ENCODE measurements at regions not wholly inside any gene's neighbourhood (a gene's known extent, or its start where the extent isn't known, plus 50 kb on each side); places are given as distances from the start of the nearest gene placed in this dataset.

- H3K27ac Mint-ChIP-seq, result no peak overlapping the region
- H3K36me3 Mint-ChIP-seq (ENCODE audit: low read depth), result no peaks in the 10 kb centered on the region
- CTCF ChIA-PET, result no interaction called here
- no peaks in the 10 kb centered on the region for H3K27me3 Mint-ChIP-seq
- no peak for DNase-seq
- POLR2A ChIA-PET, result no interaction called here
- peaks cover 1% of the 10 kb centered on the region for H3K4me1 Mint-ChIP-seq
- H3K4me3 Mint-ChIP-seq, result no peak overlapping the region
- H3K9me3 Mint-ChIP-seq, result no peaks in the 10 kb centered on the region
Measured at GRCh38 chr10:128985036-128985435, 482.0 kb upstream of the MGMT start.

- Mint-ChIP-seq H3K4me3 (no peak overlapping the region), H3K36me3 (ENCODE audit: low read depth) (no peaks in the 10 kb centered on the region), H3K9me3 (no peaks in the 10 kb centered on the region), H3K4me1 (no peaks in the 10 kb centered on the region), H3K27me3 (no peaks in the 10 kb centered on the region), H3K27ac (no peak overlapping the region)
- POLR2A ChIA-PET, result no interaction called here
- DNase-seq, result no peak
- CTCF ChIA-PET, result no interaction called here
Measured at GRCh38 chr10:128990986-128991385, 476.1 kb upstream of the MGMT start.

GRCh38 chr10:128992770-128993169 lies 474.3 kb upstream of the MGMT start:
- CTCF ChIA-PET, result no interaction called here
- no peak for DNase-seq
- no peak overlapping the region for H3K4me3 Mint-ChIP-seq
- H3K27me3 Mint-ChIP-seq, result no peaks in the 10 kb centered on the region
- H3K27ac Mint-ChIP-seq, result no peak overlapping the region
- H3K36me3 Mint-ChIP-seq (ENCODE audit: low read depth), result no peaks in the 10 kb centered on the region
- POLR2A ChIA-PET, result no interaction called here
- no peaks in the 10 kb centered on the region for H3K4me1 Mint-ChIP-seq
- H3K9me3 Mint-ChIP-seq, result no peaks in the 10 kb centered on the region

- ChIA-PET POLR2A (no interaction called here), CTCF (no interaction called here)
- no peak for DNase-seq
- Mint-ChIP-seq H3K9me3 (no peaks in the 10 kb centered on the region), H3K27me3 (no peaks in the 10 kb centered on the region), H3K36me3 (ENCODE audit: low read depth) (no peaks in the 10 kb centered on the region), H3K4me3 (no peak overlapping the region), H3K27ac (no peak overlapping the region), H3K4me1 (no peaks in the 10 kb centered on the region)
Measured at GRCh38 chr10:128993443-128993842, 473.6 kb upstream of the MGMT start.

GRCh38 chr10:128993911-128994538 lies 473.0 kb upstream of the MGMT start:
- Mint-ChIP-seq H3K4me3 (no peak overlapping the region), H3K27me3 (no peaks in the 10 kb centered on the region), H3K4me1 (no peaks in the 10 kb centered on the region), H3K36me3 (ENCODE audit: low read depth) (no peaks in the 10 kb centered on the region), H3K27ac (no peak overlapping the region), H3K9me3 (no peaks in the 10 kb centered on the region)
- ChIA-PET POLR2A (no interaction called here), CTCF (no interaction called here)
- DNase-seq, result no peak

GRCh38 chr10:128994598-128995143 lies 472.4 kb upstream of the MGMT start:
- ChIA-PET CTCF (no interaction called here), POLR2A (no interaction called here)
- no peaks in the 10 kb centered on the region for H3K4me1 Mint-ChIP-seq
- no peak overlapping the region for H3K4me3 Mint-ChIP-seq
- H3K36me3 Mint-ChIP-seq (ENCODE audit: low read depth), result no peaks in the 10 kb centered on the region
- no peak overlapping the region for H3K27ac Mint-ChIP-seq
- H3K9me3 Mint-ChIP-seq, result no peaks in the 10 kb centered on the region
- no peaks in the 10 kb centered on the region for H3K27me3 Mint-ChIP-seq
- no peak for DNase-seq

GRCh38 chr10:128995676-128996075 lies 471.4 kb upstream of the MGMT start:
- Mint-ChIP-seq H3K4me3 (no peak overlapping the region), H3K27ac (no peak overlapping the region), H3K27me3 (no peaks in the 10 kb centered on the region), H3K4me1 (no peaks in the 10 kb centered on the region), H3K9me3 (no peaks in the 10 kb centered on the region), H3K36me3 (ENCODE audit: low read depth) (no peaks in the 10 kb centered on the region)
- no peak for DNase-seq
- CTCF ChIA-PET, result no interaction called here
- POLR2A ChIA-PET, result no interaction called here

GRCh38 chr10:128996092-128996491 lies 470.9 kb upstream of the MGMT start:
- Mint-ChIP-seq H3K4me1 (no peaks in the 10 kb centered on the region), H3K27me3 (no peaks in the 10 kb centered on the region), H3K36me3 (ENCODE audit: low read depth) (no peaks in the 10 kb centered on the region), H3K4me3 (no peak overlapping the region), H3K9me3 (no peaks in the 10 kb centered on the region), H3K27ac (no peak overlapping the region)
- CTCF ChIA-PET, result no interaction called here
- POLR2A ChIA-PET, result no interaction called here
- no peak for DNase-seq

GRCh38 chr10:128998101-128998805 lies 468.8 kb upstream of the MGMT start:
- no peaks in the 10 kb centered on the region for H3K27me3 Mint-ChIP-seq
- H3K4me1 Mint-ChIP-seq, result no peaks in the 10 kb centered on the region
- no peaks in the 10 kb centered on the region for H3K36me3 Mint-ChIP-seq (ENCODE audit: low read depth)
- H3K9me3 Mint-ChIP-seq, result no peaks in the 10 kb centered on the region
- DNase-seq, result no peak
- no peak overlapping the region for H3K27ac Mint-ChIP-seq
- ChIA-PET CTCF (no interaction called here), POLR2A (no interaction called here)
- H3K4me3 Mint-ChIP-seq, result no peak overlapping the region

GRCh38 chr10:129004398-129004797 lies 462.6 kb upstream of the MGMT start:
- H3K4me3 Mint-ChIP-seq, result no peak overlapping the region
- H3K27me3 Mint-ChIP-seq, result no peaks in the 10 kb centered on the region
- H3K4me1 Mint-ChIP-seq, result no peaks in the 10 kb centered on the region
- peaks cover 2% of the 10 kb centered on the region for H3K9me3 Mint-ChIP-seq
- CTCF ChIA-PET, result no interaction called here
- H3K27ac Mint-ChIP-seq, result no peak overlapping the region
- H3K36me3 Mint-ChIP-seq (ENCODE audit: low read depth), result no peaks in the 10 kb centered on the region
- POLR2A ChIA-PET, result no interaction called here
- no peak for DNase-seq

GRCh38 chr10:129005080-129005479 lies 462.0 kb upstream of the MGMT start:
- no peak overlapping the region for H3K27ac Mint-ChIP-seq
- POLR2A ChIA-PET, result no interaction called here
- H3K4me3 Mint-ChIP-seq, result no peak overlapping the region
- no peaks in the 10 kb centered on the region for H3K36me3 Mint-ChIP-seq (ENCODE audit: low read depth)
- H3K27me3 Mint-ChIP-seq, result no peaks in the 10 kb centered on the region
- peaks cover 4% of the 10 kb centered on the region for H3K9me3 Mint-ChIP-seq
- DNase-seq, result no peak
- no peaks in the 10 kb centered on the region for H3K4me1 Mint-ChIP-seq
- CTCF ChIA-PET, result no interaction called here

GRCh38 chr10:129005804-129006203 lies 461.2 kb upstream of the MGMT start:
- no peak overlapping the region for H3K4me3 Mint-ChIP-seq
- H3K4me1 Mint-ChIP-seq, result no peaks in the 10 kb centered on the region
- no peak overlapping the region for H3K27ac Mint-ChIP-seq
- no peaks in the 10 kb centered on the region for H3K27me3 Mint-ChIP-seq
- no peaks in the 10 kb centered on the region for H3K36me3 Mint-ChIP-seq (ENCODE audit: low read depth)
- DNase-seq, result no peak
- peaks cover 4% of the 10 kb centered on the region for H3K9me3 Mint-ChIP-seq
- ChIA-PET CTCF (no interaction called here), POLR2A (no interaction called here)

- CTCF ChIA-PET, result no interaction called here
- Mint-ChIP-seq H3K4me1 (no peaks in the 10 kb centered on the region), H3K27ac (no peak overlapping the region), H3K36me3 (ENCODE audit: low read depth) (no peaks in the 10 kb centered on the region), H3K4me3 (no peak overlapping the region), H3K27me3 (no peaks in the 10 kb centered on the region), H3K9me3 (no peaks in the 10 kb centered on the region)
- DNase-seq, result no peak
- POLR2A ChIA-PET, result no interaction called here
Measured at GRCh38 chr10:129018511-129018910, 448.5 kb upstream of the MGMT start.

GRCh38 chr10:129020651-129021330 lies 446.2 kb upstream of the MGMT start:
- CTCF ChIA-PET, result interaction anchor here (1.3 kb wide), 1 partner anchor 10 kb away, joined by 3 read pairs; no protein-coding TSS in a partner anchor
- Mint-ChIP-seq H3K36me3 (ENCODE audit: low read depth) (no peaks in the 10 kb centered on the region), H3K27me3 (no peaks in the 10 kb centered on the region), H3K4me3 (no peak overlapping the region), H3K4me1 (no peaks in the 10 kb centered on the region), H3K9me3 (no peaks in the 10 kb centered on the region), H3K27ac (no peak overlapping the region)
- POLR2A ChIA-PET, result no interaction called here
- DNase-seq, result no peak
